ENCODE measurements at regions not wholly inside any gene's neighbourhood (a gene's known extent, or its start where the extent isn't known, plus 50 kb on each side); places are given as distances from the start of the nearest gene placed in this dataset.

DNA sequence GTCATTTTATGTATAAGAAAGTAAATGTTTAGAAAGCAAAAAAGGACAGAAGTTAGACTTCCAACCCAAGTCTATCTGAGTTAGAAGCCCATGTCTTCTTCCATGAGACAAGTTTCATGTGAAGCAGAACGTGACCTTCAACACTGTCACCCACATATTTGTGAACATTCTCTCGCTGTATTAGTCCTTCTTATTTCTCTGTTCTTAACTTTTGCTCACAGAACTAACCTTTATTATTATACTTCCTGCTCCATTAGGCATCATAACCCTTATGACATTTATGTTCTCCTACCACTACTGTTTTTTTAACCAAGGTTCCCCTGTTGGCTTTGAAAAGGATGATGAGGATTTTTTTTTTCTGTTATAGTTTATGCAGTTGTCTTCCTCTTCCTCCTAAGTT lies 238.8 kb downstream of the ZNF608 start:
- TF ChIP-seq EZH2 (IDR thresholded peaks at IDR 0.05; ENCODE audit: borderline replicate concordance, insufficient read depth, low read depth, low read length, poor library complexity, severe bottlenecking) = no peak
- TF ChIP-seq CTCF (IDR thresholded peaks at IDR 0.05) = no peak
